Stimulated activated naive CD8-positive, alpha-beta T cell treated with anti-CD3 and anti-CD28 coated beads, Interleukin-15, Interleukin-2, amounts not matched to agents 100 ng/mL and 50 ng/mL, for 24 hours (primary cell): ENCODE measurements at regions not wholly inside any gene's neighbourhood (a gene's known extent, or its start where the extent isn't known, plus 50 kb on each side); places are given as distances from the start of the nearest gene placed in this dataset.

Experiments
- H3K27ac Mint-ChIP-seq: one replicate; pipeline ENCODE4 v1.8.0; 2021; ENCODE audit warnings: mild to moderate bottlenecking, mixed read lengths
- H3K27me3 Mint-ChIP-seq: one replicate; pipeline ENCODE4 v1.8.0; 2021; ENCODE audit warnings: mixed read lengths
- H3K36me3 Mint-ChIP-seq: one replicate; pipeline ENCODE4 v1.8.0; 2021; ENCODE audit warnings: low read depth, mixed read lengths
- H3K4me1 Mint-ChIP-seq: one replicate; pipeline ENCODE4 v1.8.0; 2021; ENCODE audit warnings: low read depth, mixed read lengths
- H3K4me3 Mint-ChIP-seq: one replicate; pipeline ENCODE4 v1.8.0; 2021; ENCODE audit warnings: mild to moderate bottlenecking, mixed read lengths
- H3K9me3 Mint-ChIP-seq: one replicate; pipeline ENCODE4 v1.8.0; 2021; ENCODE audit warnings: mixed read lengths

DNA sequence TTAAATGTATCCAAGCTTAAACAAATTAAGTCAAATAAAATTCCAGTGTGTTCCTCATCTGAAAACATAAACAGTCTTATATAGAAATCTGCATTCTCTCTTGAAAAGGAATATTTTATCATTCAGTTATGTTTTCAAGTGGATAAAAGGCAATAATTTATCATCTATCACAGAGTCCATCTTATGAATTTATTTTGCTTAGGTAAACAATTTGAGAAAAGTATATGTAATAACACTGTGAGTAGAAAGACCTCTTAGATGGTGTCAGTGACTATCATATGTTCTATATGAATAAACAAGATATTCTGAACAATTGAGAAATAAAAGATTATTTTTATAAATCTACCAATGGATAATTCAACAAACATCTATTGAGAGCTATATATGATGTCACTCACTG lies 397.6 kb upstream of the GJE1 start:
- H3K4me3 Mint-ChIP-seq: no peak overlapping the region
- H3K4me1 Mint-ChIP-seq: no peaks in the 10 kb centered on the region
- no peaks in the 10 kb centered on the region for H3K27me3 Mint-ChIP-seq
- H3K9me3 Mint-ChIP-seq: no peaks in the 10 kb centered on the region
- no peak overlapping the region for H3K27ac Mint-ChIP-seq
- H3K36me3 Mint-ChIP-seq: no peaks in the 10 kb centered on the region

DNA sequence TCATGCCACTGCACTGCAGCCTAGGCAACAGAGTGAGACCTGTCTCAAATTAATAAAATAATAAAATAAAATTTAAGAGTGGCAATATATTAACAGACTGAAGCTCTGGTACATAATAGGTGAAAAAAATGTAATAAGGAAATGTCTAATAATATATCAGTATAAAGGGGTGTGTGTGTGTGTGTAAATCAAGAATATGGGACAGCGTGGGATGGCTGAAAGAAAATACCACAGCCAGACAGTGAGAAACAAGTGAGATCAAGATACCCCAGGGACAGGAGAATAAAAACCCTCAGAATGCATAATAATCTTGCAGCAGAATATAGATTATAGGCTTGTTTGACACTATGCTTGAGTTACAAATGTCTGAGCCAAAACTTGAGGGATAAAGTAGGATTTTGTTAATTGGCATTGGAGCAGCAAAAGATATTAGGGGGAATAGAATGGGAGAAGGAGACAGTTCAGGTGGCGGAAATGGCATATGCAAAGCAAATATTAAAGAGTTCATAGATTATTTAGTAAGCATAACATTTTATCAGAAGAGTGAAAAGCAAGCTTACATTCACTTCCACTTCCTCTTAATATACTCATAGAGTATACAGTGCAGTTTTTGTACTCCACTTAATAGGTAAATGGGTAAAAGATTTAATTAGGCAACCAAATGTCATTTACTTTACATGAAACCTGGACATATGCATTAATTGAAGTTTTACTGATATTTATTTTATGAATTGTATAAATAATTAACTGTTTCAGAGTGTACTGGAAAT lies 398.5 kb upstream of the GJE1 start:
- no peaks in the 10 kb centered on the region for H3K36me3 Mint-ChIP-seq
- H3K27me3 Mint-ChIP-seq: no peaks in the 10 kb centered on the region
- no peak overlapping the region for H3K27ac Mint-ChIP-seq
- no peaks in the 10 kb centered on the region for H3K4me1 Mint-ChIP-seq
- H3K9me3 Mint-ChIP-seq: no peaks in the 10 kb centered on the region
- no peak overlapping the region for H3K4me3 Mint-ChIP-seq

DNA sequence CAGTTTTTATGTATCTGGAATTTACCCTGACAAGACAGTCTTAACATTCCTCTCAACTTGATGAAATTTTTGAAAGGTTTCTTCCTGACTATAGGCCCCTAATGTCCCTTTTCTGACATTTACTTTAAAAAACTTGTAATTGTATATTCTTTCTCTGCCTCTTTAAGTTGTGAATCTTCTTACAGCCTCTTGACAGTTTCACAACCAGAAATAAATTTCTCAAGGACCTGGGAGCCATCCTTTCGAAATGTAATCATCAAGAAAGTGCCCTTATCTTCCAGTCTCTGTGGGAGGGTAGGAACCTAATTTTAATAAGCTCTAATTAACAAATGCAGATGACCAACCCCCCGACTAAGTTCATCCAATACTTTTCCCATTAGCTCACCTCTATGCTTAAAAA lies 403.6 kb upstream of the GJE1 start:
- Mint-ChIP-seq H3K36me3 (no peaks in the 10 kb centered on the region), H3K4me1 (no peaks in the 10 kb centered on the region), H3K27ac (no peak overlapping the region), H3K4me3 (no peak overlapping the region), H3K9me3 (no peaks in the 10 kb centered on the region), H3K27me3 (no peaks in the 10 kb centered on the region)

DNA sequence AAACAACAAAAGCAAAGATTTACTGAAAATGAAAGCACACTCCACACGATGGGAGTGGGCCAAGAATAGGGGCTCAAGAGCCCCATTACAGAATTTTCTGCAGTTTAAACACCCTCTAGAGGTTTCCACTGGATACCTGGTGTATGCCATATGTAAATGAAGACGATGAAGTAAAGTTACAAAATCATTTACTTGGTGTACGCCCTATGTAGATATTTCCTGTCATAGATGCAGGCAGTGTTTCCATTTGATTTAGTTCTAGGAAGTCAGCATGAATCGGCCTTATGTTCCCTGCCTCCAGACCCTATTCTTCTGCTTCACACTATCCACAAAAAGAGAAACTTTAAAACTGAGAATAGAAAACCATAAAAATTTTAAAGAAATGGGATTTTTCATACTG lies 404.4 kb upstream of the GJE1 start:
- Mint-ChIP-seq H3K4me3 (no peak overlapping the region), H3K9me3 (no peaks in the 10 kb centered on the region), H3K27ac (no peak overlapping the region)

DNA sequence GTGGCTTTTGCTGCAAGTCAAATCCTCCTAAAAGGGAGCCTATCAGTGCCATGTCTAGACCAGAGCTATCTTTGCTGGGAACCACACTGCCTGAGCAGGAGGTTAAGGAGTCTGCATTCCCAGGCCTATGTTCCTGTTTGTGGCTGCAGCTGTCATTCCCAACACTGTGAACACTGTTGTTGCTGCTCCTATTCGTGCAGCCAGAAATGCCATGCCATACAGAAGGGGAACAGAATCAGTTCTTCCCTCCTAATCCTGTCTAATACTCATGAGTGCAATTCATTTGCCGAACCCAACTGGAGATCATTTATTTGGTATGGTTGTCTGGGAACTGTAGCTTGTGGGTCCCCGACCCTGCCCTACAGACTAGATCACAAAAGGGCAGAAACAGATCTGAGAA lies 406.5 kb upstream of the GJE1 start:
- H3K4me3 Mint-ChIP-seq: no peak overlapping the region
- no peaks in the 10 kb centered on the region for H3K27me3 Mint-ChIP-seq
- no peaks in the 10 kb centered on the region for H3K9me3 Mint-ChIP-seq
- H3K36me3 Mint-ChIP-seq: no peaks in the 10 kb centered on the region
- H3K27ac Mint-ChIP-seq: no peak overlapping the region
- H3K4me1 Mint-ChIP-seq: no peaks in the 10 kb centered on the region

More for the DNA sequence above, 404.4 kb upstream of the GJE1 start:
- Mint-ChIP-seq H3K27me3 (no peaks in the 10 kb centered on the region), H3K36me3 (no peaks in the 10 kb centered on the region), H3K4me1 (no peaks in the 10 kb centered on the region)

DNA sequence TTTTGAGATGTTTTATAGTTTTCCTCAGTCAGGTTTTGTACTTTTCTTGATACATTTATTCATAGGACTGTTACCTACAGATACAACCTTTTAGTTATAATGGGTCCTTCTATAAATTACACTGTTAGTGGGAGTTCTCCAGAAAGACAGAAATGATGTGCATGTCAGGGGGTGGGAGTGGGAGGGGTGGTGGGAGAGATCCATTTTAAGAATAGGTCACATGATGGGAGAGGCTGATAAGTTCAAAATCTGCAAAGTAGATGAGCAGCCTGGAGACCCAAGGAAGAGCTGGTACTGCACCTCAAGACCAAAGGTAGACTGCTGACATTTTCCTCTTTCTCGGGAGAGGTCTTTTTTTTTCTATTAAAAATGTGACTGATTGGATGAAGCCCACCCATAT lies 408.0 kb upstream of the GJE1 start:
- no peaks in the 10 kb centered on the region for H3K9me3 Mint-ChIP-seq
- no peak overlapping the region for H3K27ac Mint-ChIP-seq
- no peak overlapping the region for H3K4me3 Mint-ChIP-seq
- H3K36me3 Mint-ChIP-seq: no peaks in the 10 kb centered on the region
- H3K27me3 Mint-ChIP-seq: no peaks in the 10 kb centered on the region
- no peaks in the 10 kb centered on the region for H3K4me1 Mint-ChIP-seq

DNA sequence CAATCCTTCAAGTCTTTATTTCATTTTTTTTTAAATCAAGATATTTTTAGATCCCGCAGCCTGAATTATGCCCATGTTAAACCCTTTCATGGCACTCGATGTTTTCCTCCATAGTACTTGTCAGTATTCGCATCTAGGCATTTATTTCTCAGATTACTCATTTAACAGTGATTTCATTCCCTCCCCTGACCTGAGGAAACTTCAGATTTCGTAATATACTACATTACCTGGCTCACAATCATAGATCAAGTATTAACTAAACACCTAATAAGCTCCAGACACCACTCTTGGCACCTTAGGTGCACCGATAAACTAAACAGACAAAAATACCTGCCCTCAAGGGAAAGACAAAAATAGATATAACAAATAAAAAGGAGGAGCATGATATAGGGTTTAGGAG lies 413.2 kb upstream of the GJE1 start:
- H3K9me3 Mint-ChIP-seq: no peaks in the 10 kb centered on the region

DNA sequence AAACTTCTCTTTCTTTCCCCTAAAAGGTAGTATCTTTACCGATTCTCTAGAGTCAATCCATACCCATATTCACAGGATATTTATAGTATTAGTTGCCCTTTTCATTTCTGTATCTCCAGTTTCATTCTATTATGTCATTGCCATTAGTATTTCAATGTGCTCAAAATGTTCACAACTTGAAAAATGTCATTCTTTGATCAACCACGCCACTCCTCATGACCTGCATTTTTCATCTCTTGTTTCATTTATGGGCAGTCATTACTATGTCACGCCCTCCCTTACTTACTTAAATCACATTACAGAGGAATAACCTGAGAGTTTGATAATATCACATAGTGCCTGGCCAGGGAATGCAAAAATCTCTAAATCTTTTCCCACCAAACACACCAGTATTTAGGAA lies 427.3 kb upstream of the GJE1 start:
- Mint-ChIP-seq H3K4me1 (no peaks in the 10 kb centered on the region), H3K36me3 (no peaks in the 10 kb centered on the region), H3K4me3 (no peak overlapping the region), H3K27ac (no peak overlapping the region), H3K9me3 (no peaks in the 10 kb centered on the region), H3K27me3 (no peaks in the 10 kb centered on the region)

More for the DNA sequence above, 413.2 kb upstream of the GJE1 start:
- H3K36me3 Mint-ChIP-seq: no peaks in the 10 kb centered on the region
- no peaks in the 10 kb centered on the region for H3K27me3 Mint-ChIP-seq
- no peaks in the 10 kb centered on the region for H3K4me1 Mint-ChIP-seq
- no peak overlapping the region for H3K4me3 Mint-ChIP-seq
- no peak overlapping the region for H3K27ac Mint-ChIP-seq

DNA sequence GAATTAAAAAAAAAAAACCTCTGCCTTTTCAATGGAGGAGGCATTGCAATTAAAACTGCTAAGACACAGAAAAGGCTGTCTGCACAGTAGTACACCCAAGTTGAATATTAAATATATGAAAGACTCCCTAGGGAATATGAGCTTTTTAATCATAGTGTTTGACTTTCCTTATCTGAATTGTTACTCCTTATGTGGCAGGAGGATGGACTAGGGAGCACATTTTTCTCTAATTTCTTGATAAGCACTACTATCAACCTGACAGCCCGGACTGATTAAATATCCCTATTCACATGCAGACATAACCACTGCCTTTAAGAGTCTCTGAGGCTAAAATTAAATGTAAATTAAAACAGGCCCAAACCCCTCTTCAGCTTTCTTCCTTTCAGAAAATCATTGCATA lies 428.6 kb upstream of the GJE1 start:
- no peaks in the 10 kb centered on the region for H3K36me3 Mint-ChIP-seq
- no peaks in the 10 kb centered on the region for H3K4me1 Mint-ChIP-seq
- no peaks in the 10 kb centered on the region for H3K9me3 Mint-ChIP-seq
- no peaks in the 10 kb centered on the region for H3K27me3 Mint-ChIP-seq
- no peak overlapping the region for H3K4me3 Mint-ChIP-seq
- H3K27ac Mint-ChIP-seq: no peak overlapping the region

DNA sequence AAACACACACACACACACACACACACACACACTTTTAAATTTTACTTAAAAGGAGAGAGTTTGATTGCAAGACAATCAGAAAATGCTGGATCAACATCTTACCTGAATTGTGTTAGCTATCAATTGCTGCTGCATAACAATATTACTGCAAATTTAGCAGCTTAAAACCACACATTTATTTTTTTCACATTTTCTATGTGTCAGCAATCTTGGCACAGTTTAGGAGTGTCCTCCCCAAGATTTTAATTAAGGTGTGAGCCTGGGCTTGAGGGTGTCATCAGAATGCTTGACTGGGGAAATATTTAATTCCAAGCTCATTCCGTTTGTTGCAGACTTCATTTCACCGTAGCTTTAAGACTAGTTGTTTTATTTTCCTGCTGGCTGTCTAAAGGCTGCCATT lies 431.0 kb upstream of the GJE1 start:
- no peak overlapping the region for H3K27ac Mint-ChIP-seq
- no peaks in the 10 kb centered on the region for H3K36me3 Mint-ChIP-seq
- H3K9me3 Mint-ChIP-seq: peaks cover 6% of the 10 kb centered on the region
- no peaks in the 10 kb centered on the region for H3K4me1 Mint-ChIP-seq
- H3K4me3 Mint-ChIP-seq: no peak overlapping the region
- H3K27me3 Mint-ChIP-seq: no peaks in the 10 kb centered on the region

DNA sequence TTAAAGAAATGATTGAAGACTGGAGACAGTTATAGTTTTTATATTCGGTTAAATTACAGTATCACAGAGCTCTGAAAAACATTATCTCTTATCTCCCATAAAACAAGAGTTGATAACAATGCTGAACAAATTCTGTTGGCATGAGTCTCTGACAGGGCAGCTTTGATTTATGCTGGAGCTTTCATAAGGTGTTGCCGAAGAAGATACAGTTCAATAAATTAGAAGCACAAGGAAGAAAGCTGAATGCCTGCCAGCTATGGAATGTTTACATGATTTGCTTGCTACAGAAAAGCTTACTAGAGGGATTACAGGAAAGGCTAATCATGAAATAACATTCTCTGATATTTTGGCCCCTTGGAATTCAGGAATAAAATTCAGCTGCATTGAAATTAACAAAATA lies 431.9 kb upstream of the GJE1 start:
- Mint-ChIP-seq H3K27ac (no peak overlapping the region), H3K9me3 (peaks cover 6% of the 10 kb centered on the region), H3K36me3 (no peaks in the 10 kb centered on the region), H3K27me3 (no peaks in the 10 kb centered on the region), H3K4me1 (no peaks in the 10 kb centered on the region), H3K4me3 (no peak overlapping the region)

DNA sequence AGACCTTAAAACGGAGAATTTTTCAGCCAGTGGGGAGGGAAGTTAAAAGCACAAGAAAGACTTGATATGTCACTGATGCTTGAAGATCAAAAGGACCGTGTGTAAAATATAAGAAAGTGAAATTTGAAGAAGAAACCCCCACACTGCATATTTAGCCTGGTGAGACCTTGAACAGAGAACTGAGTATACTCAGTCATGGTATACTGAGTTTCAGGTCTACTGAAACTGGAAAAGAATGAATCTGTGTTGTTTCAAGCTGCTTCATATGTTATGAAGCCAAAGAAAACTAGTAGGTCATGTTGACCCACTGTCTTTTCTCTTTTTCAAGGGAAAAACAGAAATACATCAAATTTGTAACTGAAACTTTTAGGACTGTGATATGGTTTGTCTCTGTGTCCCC lies 443.8 kb upstream of the GJE1 start:
- Mint-ChIP-seq H3K4me3 (no peak overlapping the region), H3K9me3 (no peaks in the 10 kb centered on the region), H3K27ac (no peak overlapping the region), H3K36me3 (no peaks in the 10 kb centered on the region), H3K4me1 (no peaks in the 10 kb centered on the region), H3K27me3 (no peaks in the 10 kb centered on the region)

DNA sequence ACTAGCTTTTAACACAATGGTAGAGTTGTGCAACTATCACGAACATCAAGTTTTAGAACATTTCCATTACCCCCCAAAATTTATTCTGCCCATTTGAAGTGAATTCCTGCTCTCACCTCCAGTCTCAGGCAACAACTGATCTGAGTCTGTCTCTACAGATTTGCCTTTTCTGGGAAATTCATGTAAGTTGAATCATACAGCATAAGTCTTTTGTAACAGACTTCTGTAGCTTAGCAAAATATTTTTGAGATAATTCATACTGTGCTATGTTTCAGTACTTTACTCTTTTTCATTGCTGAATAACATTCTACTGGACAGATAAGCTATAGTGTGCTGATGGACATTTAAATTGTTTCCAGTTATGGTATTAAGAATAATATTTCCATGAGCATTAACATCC lies 447.3 kb upstream of the GJE1 start:
- Mint-ChIP-seq H3K4me3 (no peak overlapping the region), H3K9me3 (no peaks in the 10 kb centered on the region), H3K27ac (no peak overlapping the region), H3K4me1 (no peaks in the 10 kb centered on the region), H3K36me3 (no peaks in the 10 kb centered on the region), H3K27me3 (no peaks in the 10 kb centered on the region)

DNA sequence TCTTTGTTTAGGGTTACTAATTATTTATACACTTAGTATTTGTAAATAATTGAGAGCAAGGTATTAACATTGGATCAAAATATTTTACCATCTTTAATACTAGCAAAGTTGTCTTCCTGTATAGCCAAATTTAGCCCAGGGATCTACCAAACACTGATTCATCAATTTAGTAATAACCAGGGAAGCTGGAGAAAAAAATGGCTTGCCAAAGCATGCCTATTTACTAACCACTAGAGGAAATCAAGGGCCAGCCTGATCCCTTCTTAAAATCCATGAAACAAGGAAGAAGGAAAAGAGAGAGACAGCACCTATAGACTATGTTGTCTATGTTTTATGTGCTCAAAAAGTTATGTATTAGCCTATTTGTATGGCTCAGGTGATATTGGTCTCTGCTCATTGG lies 450.3 kb upstream of the GJE1 start:
- H3K27ac Mint-ChIP-seq: no peak overlapping the region
- no peak overlapping the region for H3K4me3 Mint-ChIP-seq
- no peaks in the 10 kb centered on the region for H3K36me3 Mint-ChIP-seq
- H3K4me1 Mint-ChIP-seq: no peaks in the 10 kb centered on the region
- H3K9me3 Mint-ChIP-seq: no peaks in the 10 kb centered on the region
- H3K27me3 Mint-ChIP-seq: no peaks in the 10 kb centered on the region

DNA sequence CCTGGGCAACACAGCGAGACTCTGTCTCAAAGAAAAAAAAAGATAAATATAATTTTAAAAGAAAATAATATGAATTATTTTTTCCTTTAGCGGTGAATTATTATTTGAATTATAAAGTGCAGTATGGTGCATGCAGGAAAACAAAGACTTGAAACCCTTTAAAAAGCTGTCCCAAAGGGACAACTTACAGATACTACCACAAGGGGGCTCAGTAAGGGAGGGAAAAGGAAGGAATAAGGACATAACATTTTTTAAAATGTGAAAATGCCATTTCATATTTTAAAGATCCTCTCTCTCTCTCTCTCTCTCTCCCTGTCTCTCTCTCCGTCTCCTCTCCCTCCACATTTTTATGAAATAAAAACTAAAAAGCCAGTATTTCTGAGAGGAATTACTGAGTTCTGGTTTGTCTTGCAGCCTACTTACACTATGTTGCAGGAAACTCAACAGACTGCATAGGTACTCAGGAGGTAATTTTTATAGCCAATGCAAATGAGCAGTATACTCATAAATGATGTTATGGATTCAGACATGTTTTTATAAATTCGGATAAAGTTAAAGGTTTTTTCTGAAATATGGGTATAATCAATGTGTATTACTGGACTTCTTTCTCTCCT lies 455.0 kb upstream of the GJE1 start:
- Mint-ChIP-seq H3K36me3 (no peaks in the 10 kb centered on the region), H3K9me3 (no peaks in the 10 kb centered on the region)

DNA sequence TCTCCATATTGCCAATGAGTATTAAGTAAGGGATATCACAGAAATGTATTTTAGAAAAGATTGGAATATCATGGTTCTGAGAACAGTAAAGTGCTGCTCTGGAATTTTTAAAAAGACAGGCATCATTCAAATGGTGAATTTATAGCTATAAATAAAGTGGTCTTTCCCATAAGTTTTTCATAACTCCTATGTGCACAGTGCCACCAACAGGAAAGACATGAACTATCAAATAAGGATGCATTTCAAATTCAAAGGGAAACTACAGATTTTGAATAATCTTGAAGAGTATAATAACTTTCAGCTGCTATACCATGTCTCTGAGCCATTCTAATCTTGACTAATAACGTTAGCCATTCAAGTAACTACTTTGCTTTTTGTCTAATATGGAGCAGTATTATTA lies 456.8 kb upstream of the GJE1 start:
- Mint-ChIP-seq H3K4me1 (no peaks in the 10 kb centered on the region), H3K27me3 (peaks cover 11% of the 10 kb centered on the region), H3K27ac (no peak overlapping the region), H3K4me3 (no peak overlapping the region), H3K9me3 (no peaks in the 10 kb centered on the region), H3K36me3 (no peaks in the 10 kb centered on the region)

More for the DNA sequence above, 455.0 kb upstream of the GJE1 start:
- Mint-ChIP-seq H3K27ac (no peak overlapping the region), H3K4me3 (no peak overlapping the region), H3K4me1 (no peaks in the 10 kb centered on the region), H3K27me3 (no peaks in the 10 kb centered on the region)
